Cerebellar cortex (tissue), 1 donor: ENCODE measurements at regions not wholly inside any gene's neighbourhood (a gene's known extent, or its start where the extent isn't known, plus 50 kb on each side); places are given as distances from the start of the nearest gene placed in this dataset.

Source experiments
- DNase-seq: peaks from one replicate; pipeline ENCODE4 v3.0.0-alpha.2; 2015; ENCODE audit warnings: low spot score

GRCh38 chr6:113344969-113345368, 512.2 kb upstream of the MARCKS start:
- DNase-seq, result no peak

- DNase-seq, result no peak
Measured at GRCh38 chr6:113347436-113347835, 509.7 kb upstream of the MARCKS start.

- no peak for DNase-seq
Measured at GRCh38 chr6:113350461-113350860, 506.7 kb upstream of the MARCKS start.

GRCh38 chr6:113351173-113351834, 505.8 kb upstream of the MARCKS start:
- DNase-seq, result no peak

GRCh38 chr6:113352029-113352801, 504.9 kb upstream of the MARCKS start:
- no peak for DNase-seq

- DNase-seq, result no peak
Measured at GRCh38 chr6:113352831-113353230, 504.3 kb upstream of the MARCKS start.

GRCh38 chr6:113353392-113353791, 503.8 kb upstream of the MARCKS start:
- no peak for DNase-seq

- DNase-seq, result no peak
Measured at GRCh38 chr6:113354204-113354895, 502.8 kb upstream of the MARCKS start.

GRCh38 chr6:113356139-113356538, 501.0 kb upstream of the MARCKS start:
- no peak for DNase-seq

- no peak for DNase-seq
Measured at GRCh38 chr6:113357041-113357440, 500.1 kb upstream of the MARCKS start.

GRCh38 chr6:113358063-113358583, 499.0 kb upstream of the MARCKS start:
- DNase-seq, result no peak

- peak; percentile 26 for DNase-seq
Measured at GRCh38 chr6:113359155-113360140, 497.7 kb upstream of the MARCKS start.

GRCh38 chr6:113361014-113361645, 496.0 kb upstream of the MARCKS start:
- DNase-seq, result no peak

- DNase-seq, result no peak
Measured at GRCh38 chr6:113362301-113363047, 494.7 kb upstream of the MARCKS start.

- no peak for DNase-seq
Measured at GRCh38 chr6:113363048-113363798, 493.9 kb upstream of the MARCKS start.

GRCh38 chr6:113363866-113364265, 493.3 kb upstream of the MARCKS start:
- no peak for DNase-seq

GRCh38 chr6:113364766-113365165, 492.4 kb upstream of the MARCKS start:
- DNase-seq, result no peak

GRCh38 chr6:113365191-113365590, 492.0 kb upstream of the MARCKS start:
- no peak for DNase-seq

GRCh38 chr6:113366505-113366904, 490.6 kb upstream of the MARCKS start:
- DNase-seq, result no peak
